DMS114 treated with DMSO at 0.1 percent for 48 hours (cell line): ENCODE measurements at regions not wholly inside any gene's neighbourhood (a gene's known extent, or its start where the extent isn't known, plus 50 kb on each side); places are given as distances from the start of the nearest gene placed in this dataset.
"Not testable (repeated sequence)": the region's sequence is repeated elsewhere in the genome, so short reads cannot be mapped to it uniquely, and the experiment has no call there.

Source experiments
- DNase-seq: peaks from one replicate; lab custom pipeline; 2025; ENCODE audit not compliant: unreplicated experiment; lab: John Stamatoyannopoulos, UW

DNA sequence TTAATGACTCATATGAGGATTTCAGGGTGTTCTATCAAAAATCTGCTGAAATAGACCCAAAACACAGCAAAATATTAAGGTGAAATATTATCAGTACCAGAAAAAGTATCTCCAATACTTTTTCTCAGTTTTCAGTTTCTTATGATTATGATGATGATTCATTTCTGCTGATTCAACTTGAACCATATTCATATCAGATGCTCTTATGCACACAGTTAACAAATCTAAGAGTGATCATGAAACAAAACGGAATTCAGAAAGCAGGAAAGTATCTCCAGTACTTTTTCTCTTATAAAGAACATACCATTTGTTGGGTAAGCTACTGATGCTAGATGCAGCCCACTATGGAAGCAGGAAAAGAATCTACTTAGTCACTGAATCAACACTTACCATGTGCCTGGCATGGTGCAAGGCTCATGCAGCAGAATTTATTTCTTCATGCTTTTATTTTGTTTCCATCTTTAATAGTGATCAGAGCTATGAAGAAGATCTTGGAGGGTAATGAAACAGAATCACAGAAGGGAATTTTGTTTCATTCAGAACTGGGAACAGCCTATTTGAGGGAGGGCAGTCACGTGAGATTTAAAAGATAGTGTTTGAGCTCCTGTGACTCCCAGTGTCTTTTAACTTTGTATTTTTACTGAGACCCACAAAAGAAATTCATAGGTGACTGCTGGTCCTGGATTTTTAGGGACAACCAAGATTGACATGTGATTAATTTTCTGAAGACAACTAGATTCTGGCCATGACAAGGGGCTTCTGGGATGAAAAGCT is 480.6 kb downstream of the SETD4 start:
- DNase-seq = no peak

DNA sequence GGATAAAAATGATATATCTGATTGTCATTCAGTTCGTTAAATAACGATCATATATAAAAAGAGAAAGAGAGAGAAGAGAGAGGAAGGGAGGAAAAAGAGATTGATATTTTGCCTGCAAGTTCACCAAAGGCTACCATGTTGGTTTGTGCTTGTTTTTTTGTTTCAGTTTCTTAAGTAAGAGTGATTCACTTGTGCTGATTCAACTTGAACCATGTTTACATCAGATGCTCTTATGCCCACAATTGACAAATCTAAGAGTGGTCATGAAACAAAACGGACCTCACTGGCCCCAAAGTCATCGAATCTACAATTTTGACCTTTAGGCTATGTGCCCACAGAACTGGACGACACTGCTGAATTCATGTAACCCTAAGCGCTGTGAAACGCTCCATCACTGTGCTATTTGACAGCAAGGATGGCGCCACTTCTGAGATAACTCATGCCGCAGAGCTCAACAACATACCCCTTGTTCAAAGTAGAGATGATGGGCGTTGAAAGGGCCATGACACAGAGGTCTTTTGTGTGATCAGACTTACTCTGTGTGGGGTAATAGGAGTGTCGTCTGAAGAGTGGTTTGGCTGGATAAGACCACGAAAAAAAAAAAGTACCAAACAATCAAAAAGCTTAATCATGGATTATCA is 481.4 kb downstream of the SETD4 start:
- no peak for DNase-seq

DNA sequence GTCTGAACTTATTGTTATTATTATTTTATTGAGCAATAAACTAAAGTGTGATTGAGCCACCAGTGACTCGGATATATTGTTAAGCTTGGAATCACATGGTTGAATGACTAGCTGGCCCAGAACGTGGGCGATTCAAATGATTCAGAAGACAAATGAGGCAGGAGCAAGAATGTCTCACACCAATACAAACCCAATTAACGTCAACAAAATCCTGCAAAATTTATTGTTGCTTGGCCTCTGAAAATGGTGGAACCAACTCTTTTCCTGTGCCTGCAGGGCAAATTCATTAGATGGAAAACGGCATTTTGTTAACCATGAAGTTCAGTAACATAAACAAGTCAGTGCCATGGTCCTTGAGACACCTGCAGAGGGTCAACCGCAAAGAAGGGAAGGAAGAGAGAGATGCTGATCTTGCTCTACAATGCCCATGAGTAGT is 482.0 kb downstream of the SETD4 start:
- no peak for DNase-seq

DNA sequence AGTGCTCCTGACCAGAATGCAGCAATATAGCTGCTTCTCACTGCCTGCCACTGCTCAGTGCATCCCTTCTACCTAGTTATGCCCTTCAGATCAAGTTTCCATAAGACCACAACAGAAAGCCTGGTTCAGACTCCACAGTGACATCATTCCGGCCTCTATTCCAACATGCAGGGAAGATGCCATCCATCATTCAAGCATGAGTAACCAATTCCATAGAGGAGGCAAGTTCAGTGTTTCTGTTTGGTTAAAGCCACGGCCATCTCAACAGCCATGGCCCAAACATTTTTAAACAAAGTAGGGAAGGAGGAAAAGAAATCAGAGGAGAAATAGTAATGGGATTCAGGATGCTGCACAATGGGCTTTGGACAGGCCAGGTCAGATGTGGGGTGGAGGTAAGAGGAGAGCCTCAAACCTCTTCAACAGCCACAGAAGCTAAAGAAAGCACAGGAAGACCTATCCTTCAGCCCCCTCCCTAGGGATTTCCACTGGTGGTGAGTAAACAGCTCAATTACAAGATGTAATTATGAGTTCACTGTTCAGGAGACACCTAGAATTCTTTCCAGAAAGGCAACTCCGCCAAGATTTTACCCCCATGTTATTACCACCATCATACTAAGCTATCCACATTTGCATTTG is 484.9 kb downstream of the SETD4 start:
- no peak for DNase-seq

DNA sequence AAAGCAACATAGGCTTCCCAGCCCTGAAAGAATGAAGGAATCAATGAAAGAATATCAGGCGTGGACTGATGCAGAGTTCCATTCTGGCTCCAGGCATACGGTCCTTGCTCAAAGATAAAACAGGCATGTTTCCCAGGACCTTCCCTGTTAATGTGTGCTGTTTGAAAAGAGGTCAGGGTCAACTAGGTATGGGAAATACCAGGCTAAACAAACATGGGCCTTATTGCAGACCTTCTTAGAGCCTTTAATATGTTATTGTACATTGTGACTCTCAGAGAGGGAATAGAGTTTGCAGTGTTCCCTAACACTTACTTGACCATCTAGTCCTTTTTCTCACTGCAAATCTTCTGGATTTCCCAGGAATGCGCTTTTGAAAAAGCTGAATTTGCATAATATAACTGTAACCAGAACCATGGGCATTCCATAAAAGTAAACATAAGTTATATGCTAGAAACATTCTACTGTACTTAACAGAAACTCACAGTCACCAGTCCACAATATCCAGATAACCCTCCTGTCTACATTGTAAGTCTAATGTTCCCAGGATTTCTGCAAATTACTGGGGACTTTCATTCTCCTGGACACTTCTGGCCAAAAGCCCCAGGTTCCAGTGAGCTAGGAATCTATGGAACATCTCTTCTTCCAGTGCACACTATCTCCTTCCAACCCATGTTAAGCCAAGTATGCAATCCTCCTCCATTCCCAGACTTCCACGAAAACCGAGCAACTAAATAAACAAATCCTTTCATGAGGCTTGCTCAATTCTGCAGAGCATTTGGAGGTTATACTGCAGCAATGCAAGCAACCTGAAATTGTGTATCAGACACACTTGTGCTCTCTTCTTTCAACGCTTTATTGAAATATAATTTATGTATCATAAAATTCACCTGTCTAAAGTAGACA is 486.6 kb downstream of the SETD4 start:
- no peak for DNase-seq

DNA sequence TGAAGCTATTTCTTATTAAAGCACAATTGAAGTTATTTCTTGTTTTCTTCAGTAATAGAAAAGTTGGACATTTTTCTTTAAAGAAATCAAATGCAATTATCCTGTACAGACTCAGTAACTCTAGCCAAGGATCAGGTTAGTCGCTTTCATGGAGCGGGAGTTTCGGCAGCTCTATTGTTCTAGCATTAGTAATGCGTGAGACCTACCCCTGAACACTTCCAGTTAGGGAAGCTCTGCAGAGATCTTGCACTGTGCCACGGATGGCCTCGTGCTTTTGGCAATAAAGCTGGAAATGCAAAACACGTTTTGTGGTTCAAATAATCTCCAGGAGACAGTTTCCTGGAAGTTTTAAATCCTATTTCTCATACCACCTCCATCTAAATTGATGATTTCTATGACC is 488.4 kb downstream of the SETD4 start:
- DNase-seq = no peak

DNA sequence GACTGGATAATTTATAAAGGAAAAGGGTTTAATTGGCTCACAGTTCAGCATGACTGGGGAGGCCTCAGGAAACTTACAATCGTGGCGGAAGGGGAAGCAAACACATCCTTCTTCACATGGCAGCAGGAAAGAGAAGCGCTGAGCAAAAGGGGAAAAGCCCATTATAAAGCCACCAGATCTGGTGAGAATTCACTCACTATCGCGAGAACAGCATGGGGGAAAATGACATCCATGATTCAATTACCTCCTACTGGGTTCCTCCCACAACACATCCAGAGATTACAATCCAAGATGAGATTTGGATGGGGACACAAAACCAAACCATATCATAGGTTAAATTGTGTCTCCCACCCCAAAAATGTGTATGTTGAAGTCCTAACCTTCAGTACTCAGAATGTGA is 491.7 kb downstream of the SETD4 start:
- DNase-seq = no peak

DNA sequence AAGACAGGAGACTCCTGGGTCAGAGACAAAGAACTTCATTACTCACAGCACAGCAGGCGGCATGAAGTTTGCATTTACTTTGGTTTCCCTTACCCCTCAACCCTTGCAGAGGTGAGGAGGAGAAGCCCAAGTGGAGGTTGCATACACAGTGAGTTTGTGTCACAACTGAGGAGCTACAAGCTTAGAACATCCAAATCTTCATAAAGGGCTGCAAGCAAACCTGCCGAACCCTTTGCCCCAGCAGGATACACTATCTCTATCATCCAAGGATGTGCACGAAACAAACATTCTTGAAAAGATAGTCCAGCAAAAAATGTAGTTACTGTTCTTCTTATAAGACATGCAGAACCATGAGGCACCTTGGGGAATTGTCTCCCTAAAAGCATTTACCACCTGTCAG is 493.5 kb downstream of the SETD4 start:
- no peak for DNase-seq

DNA sequence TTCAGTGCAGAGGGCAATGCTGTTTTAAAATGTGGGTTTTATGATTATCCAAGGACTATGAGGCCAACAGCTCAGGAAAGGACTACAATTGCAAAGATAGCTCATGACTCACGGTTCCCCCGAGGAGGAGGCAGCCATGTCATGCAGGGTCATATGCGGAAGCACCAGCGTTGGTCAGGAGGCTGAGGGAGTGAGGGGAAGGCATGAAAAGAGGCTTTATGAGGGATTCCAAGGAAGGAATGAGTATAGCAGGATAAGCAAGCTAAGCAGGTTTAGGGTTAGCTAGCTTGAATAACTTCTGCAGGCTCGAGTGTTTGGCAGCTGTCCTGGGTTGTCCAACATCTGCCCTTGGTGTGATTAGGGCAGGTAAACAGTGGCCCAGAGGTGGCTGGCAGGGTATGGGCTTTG is 495.1 kb downstream of the SETD4 start:
- no peak for DNase-seq

DNA sequence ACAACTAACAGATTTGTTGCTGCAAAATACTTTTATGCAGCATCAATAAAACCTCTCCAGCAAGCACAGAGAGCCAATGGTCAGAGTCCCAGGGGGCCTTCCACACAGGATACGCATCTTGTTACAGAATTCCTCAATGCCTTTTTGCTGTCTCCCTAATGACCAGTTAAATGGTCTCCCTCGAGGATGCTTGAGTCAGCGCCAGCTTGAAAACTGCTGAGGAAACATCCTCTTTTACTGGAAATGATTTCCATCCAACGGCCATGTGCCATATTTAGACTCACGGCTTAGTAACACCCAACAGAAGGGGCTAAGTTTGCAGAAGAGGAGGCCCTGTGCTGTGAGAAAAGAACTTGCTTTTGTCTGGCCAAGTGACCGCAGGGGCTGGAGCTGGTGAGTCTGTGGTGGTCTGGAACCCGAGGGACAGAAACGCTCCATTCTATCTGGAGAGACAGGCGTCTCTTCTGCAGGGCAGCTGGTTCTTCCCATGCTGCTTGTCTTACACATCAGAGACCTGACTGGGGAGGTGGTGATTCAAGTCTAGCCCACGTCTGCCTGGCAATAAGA is 496.4 kb downstream of the SETD4 start:
- no peak for DNase-seq

DNA sequence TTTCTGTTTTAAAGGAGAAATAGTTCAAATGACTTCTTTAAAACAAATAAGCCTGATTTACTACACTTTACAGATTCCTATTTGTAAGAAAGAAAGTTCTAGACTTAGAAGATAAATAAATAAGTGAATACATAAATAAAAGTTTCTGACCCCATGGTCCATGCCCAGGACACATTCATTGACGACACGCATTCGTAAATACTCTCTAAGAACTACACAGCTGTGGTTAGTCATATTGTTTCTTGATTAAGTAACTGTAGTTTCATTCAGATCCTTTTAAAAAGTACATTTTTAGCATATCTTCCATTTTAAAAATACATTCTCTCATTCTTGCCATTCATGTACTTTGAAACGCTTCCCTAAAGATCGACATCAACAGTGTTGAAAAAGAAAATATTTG is 497.4 kb downstream of the SETD4 start:
- DNase-seq = no peak

DNA sequence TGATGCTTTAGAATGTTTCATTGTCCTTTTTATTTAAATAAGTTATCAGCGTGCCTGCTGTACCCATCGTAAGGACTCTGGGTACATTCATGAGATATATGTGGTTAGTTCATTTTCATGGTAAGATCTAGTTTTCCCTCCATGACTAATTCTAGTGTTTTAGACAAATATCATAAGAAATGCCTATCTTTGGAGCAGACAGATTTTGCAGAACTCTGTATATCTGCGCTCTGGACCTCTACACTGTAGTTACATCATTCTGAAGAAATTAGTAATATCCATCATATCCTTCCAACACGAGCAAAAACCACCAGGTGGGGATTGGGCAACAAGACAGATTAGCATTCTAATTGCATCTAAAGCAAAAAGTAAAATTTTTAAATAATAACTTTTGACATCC is 499.2 kb downstream of the SETD4 start:
- no peak for DNase-seq

DNA sequence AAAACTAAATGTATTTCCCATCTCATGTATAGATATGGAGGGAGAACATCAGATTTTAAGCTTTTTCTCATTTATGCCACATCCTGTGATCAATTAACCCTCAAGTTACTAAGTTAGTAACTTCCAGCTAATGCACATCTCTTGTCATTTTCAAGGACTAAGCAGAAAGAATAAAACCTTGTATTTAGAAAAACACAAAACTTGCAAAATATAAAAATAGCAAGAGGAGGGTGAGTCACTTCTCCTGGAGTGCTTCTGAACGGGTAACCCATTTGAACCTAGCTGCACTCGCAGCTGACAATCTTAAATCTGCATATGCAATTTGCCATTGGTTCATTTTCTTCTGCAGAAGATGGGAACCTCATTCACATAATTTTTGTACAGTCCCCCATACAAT is 500.5 kb downstream of the SETD4 start:
- DNase-seq = no peak

DNA sequence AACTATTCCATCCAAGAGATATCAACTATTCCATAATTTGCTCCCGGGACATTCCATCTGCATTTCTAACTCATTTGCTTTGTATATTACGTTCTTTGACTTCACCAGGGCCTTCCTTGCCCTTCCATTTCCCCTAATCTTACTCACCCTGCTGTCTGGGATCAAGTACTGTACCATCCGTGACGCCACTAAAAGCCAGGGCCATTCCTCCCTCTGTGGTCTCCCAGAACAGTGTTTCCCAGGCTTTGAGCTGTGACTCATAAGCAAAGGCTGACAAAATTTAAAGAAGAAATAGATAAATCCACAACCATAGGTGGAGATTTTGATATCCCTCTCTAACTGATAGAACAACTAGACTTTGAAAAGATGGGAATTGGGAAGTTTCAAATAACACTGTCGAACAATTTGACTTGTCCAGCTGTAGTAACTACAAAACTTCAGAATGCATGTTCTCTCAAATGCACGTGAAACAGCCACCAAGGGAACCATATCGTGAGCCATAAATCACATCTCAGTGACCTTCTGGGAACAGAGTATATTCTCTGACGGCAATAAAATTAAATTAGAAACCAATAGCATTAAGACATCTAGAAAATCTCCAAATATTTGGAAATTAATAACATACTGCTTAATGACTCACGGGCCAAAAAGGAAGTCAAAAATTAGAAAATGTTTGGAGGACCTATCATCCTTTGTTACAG is 501.0 kb downstream of the SETD4 start:
- DNase-seq = no peak

DNA sequence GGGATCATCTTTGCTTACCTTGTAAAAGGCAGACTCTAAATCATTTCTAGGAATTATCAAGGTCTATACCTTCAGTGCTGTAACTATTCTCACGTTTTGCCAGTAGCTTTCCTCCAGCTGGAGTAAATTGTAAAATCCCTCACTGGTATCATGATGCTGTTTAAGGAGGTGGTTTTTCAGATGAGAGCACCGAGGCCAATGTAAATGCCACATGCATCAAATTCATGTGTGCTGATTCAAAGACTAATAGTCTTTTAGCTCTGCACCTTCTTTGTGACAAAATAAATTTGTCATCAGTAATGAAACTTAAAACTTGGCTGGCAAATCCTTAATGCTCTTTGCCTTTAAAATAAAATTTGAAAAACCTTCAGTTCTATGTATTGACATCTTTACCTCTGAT is 503.8 kb downstream of the SETD4 start:
- DNase-seq = no peak

DNA sequence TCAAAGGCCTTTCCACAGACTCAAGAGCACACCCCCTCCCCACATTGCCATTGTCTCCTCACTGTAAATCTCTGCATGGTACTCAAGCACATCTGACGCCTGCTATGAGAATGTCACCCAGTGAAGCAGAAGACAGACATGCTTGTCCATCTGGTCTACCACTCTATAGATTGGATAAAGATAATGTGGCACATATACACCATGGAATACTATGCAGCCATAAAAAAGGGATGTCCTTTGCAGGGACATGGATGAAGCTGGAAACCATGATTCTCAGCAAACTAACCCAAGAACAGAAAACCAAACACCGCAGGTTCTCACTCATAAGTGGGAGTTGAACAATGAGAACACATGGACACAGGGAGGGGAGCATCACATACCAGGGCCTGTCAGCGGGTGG is 503.4 kb upstream of the RUNX1 start:
- DNase-seq = not testable (repeated sequence)

DNA sequence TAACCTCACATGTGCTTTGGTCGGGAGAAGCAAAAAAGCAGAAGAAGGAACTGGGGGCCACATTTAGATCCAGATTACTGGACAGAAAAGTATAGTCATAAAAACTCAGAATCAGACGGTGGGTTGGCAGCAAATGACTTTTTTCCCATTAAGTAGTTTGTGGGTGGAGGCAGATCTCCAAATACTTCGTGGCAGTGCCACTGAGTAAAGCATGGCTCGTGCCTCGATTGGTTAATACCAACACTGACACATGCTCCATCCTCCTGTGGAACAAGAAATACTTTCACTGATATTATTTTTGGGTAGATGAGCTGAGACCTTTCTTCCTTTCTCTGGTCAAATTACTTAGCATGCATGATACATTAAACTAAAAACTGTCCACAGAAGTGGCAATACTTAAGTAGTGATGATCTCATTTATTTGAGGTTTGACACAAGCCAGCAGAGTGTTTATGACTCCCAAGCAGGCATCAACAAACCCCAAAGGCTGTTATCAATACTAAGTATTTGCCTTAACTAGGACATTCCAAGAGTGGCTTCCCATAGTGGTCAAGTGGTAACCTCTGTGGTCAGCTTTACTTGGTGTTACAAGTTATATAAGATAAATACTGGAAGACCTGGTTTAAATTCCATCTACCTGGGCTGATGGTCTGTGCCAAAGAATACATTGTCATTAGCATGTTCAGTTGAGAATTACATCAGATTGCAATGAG is 500.0 kb upstream of the RUNX1 start:
- DNase-seq = no peak

DNA sequence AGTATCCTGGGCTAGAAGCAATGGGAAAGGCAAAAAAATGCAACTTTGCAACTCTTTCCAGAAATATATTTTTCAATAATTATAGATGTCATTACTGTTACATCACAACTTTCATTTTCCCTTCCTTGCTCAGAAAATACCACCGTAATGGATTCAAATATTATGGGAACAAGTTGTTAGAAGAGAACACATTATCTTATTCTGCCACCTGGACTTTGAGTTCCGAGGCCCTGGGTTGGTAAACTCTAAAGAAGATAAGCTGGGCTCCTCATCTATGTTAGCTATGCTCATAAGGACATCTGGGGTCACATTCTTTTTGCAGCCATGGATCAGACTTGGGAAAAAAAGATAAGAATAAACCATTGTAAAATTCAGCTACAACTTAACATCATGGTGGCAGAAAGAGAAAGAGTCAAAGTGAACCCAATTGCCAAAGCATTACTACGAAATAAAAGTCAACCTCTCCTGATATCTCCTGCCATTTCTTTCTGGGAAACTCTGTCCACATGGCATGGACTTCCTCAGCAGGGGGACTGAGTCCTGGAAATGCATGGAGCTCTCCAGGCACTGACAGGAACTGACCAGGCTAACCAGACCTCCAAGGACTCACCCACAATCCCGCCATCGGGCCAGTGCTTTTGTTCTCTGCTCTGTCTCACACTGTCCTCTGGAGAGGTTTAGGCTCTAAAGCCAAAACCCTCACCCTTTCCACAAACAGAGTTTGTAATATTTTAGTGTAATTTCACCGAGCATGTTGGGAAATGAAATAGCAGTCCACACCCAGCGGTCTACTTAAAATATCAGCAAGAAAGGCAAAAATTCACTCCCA is 499.1 kb upstream of the RUNX1 start:
- DNase-seq = no peak

DNA sequence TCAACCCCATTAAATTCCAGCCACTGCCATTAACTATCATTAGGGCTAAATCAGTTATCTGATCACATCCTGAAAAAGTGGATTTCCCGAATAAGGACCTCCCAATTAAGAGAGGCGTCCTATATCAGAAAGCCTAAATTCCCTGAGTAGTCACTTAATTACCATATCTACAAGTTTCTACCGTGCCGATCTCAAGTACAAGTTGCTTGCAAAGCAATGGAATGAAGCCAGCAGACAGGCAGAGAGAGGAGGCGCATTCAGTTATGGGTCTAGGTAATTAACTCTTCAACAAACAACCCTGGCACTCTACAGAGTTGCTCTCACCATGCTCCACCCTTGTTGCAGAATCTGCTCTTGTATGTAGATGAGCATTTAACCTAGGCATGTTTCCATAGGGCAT is 494.6 kb upstream of the RUNX1 start:
- DNase-seq = no peak
